ENCODE measurements at regions not wholly inside any gene's neighbourhood (a gene's known extent, or its start where the extent isn't known, plus 50 kb on each side); places are given as distances from the start of the nearest gene placed in this dataset.
"Not testable (repeated sequence)": the region's sequence is repeated elsewhere in the genome, so short reads cannot be mapped to it uniquely, and the experiment has no call there.

GRCh38 chr9:11158063-11158462, 545.3 kb upstream of the PTPRD start:
- DNase-seq: no peak

GRCh38 chr9:11158676-11159075, 545.9 kb upstream of the PTPRD start:
- DNase-seq: no peak

- no peak for DNase-seq
These were observed 546.6 kb upstream of the PTPRD start for GRCh38 chr9:11159318-11159862.

GRCh38 chr9:11163843-11164242, 551.0 kb upstream of the PTPRD start:
- DNase-seq: no peak

GRCh38 chr9:11182001-11182400, 569.2 kb upstream of the PTPRD start:
- DNase-seq: no peak

- no peak for DNase-seq
These were observed 577.9 kb upstream of the PTPRD start for GRCh38 chr9:11190719-11191118.

- no peak for DNase-seq
These were observed 580.2 kb upstream of the PTPRD start for GRCh38 chr9:11192993-11193392.

GRCh38 chr9:11194246-11194645, 581.4 kb upstream of the PTPRD start:
- peak; percentile 34 for DNase-seq

- not testable (repeated sequence) for DNase-seq
These were observed 584.1 kb upstream of the PTPRD start for GRCh38 chr9:11196840-11197365.

- DNase-seq: no peak
These were observed 586.5 kb upstream of the PTPRD start for GRCh38 chr9:11199335-11199734.

GRCh38 chr9:11204521-11204920, 591.7 kb upstream of the PTPRD start:
- no peak for DNase-seq

GRCh38 chr9:11206925-11207324, 594.1 kb upstream of the PTPRD start:
- DNase-seq: no peak

GRCh38 chr9:11233696-11234095, 620.9 kb upstream of the PTPRD start:
- DNase-seq: no peak

- DNase-seq: no peak
These were observed 622.3 kb upstream of the PTPRD start for GRCh38 chr9:11235061-11235460.

- no peak for DNase-seq
These were observed 629.0 kb upstream of the PTPRD start for GRCh38 chr9:11241779-11242178.

GRCh38 chr9:11257992-11258391, 645.2 kb upstream of the PTPRD start:
- DNase-seq: no peak

GRCh38 chr9:11269036-11269435, 656.2 kb upstream of the PTPRD start:
- no peak for DNase-seq

- DNase-seq: no peak
These were observed 662.4 kb upstream of the PTPRD start for GRCh38 chr9:11275158-11275695.

- DNase-seq: no peak
These were observed 700.2 kb upstream of the PTPRD start for GRCh38 chr9:11312966-11313365.

GRCh38 chr9:11318946-11319345, 706.1 kb upstream of the PTPRD start:
- no peak for DNase-seq

- DNase-seq: peak; percentile 60
These were observed 706.7 kb upstream of the PTPRD start for GRCh38 chr9:11319538-11319937.

- no peak for DNase-seq
These were observed 708.2 kb upstream of the PTPRD start for GRCh38 chr9:11320989-11321388.

- DNase-seq: no peak
These were observed 710.7 kb upstream of the PTPRD start for GRCh38 chr9:11323457-11323856.

GRCh38 chr9:11326231-11326630, 713.4 kb upstream of the PTPRD start:
- no peak for DNase-seq

- DNase-seq: no peak
These were observed 715.5 kb upstream of the PTPRD start for GRCh38 chr9:11328326-11328725.

All from NCI-H1436 (cell line).